ENCODE measurements at regions not wholly inside any gene's neighbourhood (a gene's known extent, or its start where the extent isn't known, plus 50 kb on each side); places are given as distances from the start of the nearest gene placed in this dataset.
"Not testable (repeated sequence)": the region's sequence is repeated elsewhere in the genome, so short reads cannot be mapped to it uniquely, and the experiment has no call there.

DNA sequence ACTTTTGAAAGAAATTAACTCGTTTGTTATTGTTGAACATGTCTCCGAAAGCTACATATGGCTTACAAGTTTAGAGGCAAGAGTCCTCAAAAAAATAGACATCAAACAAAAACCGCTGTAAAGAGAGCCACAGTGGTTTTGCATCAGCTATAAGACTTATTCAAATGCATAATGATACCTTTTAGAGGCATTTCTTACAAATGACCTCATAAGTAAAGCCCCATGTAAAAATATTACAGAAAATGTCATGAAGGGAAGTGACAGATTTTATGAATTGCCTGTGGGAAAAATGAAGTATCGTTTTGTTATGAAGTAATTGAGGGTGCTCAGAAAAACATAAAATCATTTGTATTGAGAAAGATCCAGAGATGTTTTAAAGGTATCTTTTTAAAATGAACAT lies 598.0 kb downstream of the NXPH1 start:
- Histone ChIP-seq H2AFZ (no peak overlapping the region), H3K27ac (no peak overlapping the region), H3K4me3 (ENCODE audit: low read depth, low read length) (no peak overlapping the region), H3K4me2 (ENCODE audit: low read length) (no peak overlapping the region), H3K4me1 (no peaks in the 10 kb centered on the region), H3K36me3 (ENCODE audit: control insufficient read depth, insufficient read depth, low read length) (no peaks in the 10 kb centered on the region), H3K9ac (no peak overlapping the region), H3K27me3 (ENCODE audit: control insufficient read depth, insufficient read depth, low read length) (no peaks in the 10 kb centered on the region), H3K79me2 (no peaks in the 10 kb centered on the region), H3K9me3 (ENCODE audit: control insufficient read depth, low read length) (no peaks in the 10 kb centered on the region)
- no peak for TF ChIP-seq CTCF (IDR thresholded peaks at IDR 0.05)

DNA sequence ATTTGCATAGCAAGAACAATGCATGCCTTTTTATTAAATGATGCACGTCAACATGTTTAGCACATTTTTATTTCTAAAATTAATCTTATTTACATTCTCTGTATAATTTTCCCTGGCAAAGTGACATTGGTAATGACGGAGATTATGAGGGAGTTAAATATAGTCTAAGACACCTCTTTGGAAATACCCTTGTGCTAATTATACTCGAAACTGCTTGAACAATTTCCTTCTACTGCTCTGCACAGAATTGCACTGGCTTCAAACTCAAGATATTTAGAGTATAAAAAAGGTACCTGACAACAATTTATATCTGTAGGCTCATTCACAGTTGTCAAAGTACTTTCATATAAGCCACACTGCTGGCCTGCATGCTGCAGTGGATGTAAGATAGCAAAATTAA lies 602.7 kb downstream of the NXPH1 start:
- Histone ChIP-seq H3K9me3 (ENCODE audit: control insufficient read depth, low read length) (no peaks in the 10 kb centered on the region), H3K9ac (no peak overlapping the region), H2AFZ (no peak overlapping the region), H3K27ac (no peak overlapping the region), H3K79me2 (no peaks in the 10 kb centered on the region), H3K27me3 (ENCODE audit: control insufficient read depth, insufficient read depth, low read length) (no peaks in the 10 kb centered on the region), H3K4me1 (no peaks in the 10 kb centered on the region), H3K4me3 (ENCODE audit: low read depth, low read length) (no peak overlapping the region), H3K36me3 (ENCODE audit: control insufficient read depth, insufficient read depth, low read length) (no peaks in the 10 kb centered on the region), H3K4me2 (ENCODE audit: low read length) (no peak overlapping the region)
- no peak for TF ChIP-seq CTCF (IDR thresholded peaks at IDR 0.05)

DNA sequence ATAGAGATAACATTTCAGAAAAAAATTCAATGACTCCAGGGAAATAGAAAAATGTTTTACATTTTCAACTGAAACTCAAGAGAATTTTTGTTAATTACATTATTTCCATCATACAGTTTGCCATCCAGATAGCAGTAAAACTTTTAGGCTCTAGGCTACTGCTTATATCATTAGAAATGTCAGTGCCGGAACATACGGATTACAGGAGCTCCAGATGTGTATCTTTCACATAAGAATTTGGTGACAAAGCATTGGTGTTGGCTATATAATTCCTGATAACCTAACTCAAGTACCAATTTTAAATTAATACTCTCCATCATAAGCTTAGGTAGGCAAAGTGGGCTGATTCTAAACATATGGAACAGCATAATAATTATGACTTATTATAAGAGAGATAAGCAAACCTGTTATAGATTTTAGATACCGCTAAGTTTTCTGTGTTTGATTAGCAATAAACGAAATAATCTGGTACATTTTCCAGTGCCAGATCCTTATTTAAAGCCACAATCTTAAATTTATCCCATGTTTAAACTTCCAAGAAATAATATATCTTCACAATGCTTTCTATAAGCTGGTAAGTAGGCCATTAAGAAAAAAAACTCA lies 637.9 kb downstream of the NXPH1 start:
- H3K9ac ChIP-seq: no peak overlapping the region
- no peaks in the 10 kb centered on the region for H3K4me1 ChIP-seq
- no peak overlapping the region for H3K4me2 ChIP-seq (ENCODE audit: low read length)
- H3K4me3 ChIP-seq (ENCODE audit: low read depth, low read length): no peak overlapping the region
- H3K79me2 ChIP-seq: no peaks in the 10 kb centered on the region
- no peak overlapping the region for H2AFZ ChIP-seq
- no peaks in the 10 kb centered on the region for H3K27me3 ChIP-seq (ENCODE audit: control insufficient read depth, insufficient read depth, low read length)
- H3K9me3 ChIP-seq (ENCODE audit: control insufficient read depth, low read length): no peaks in the 10 kb centered on the region
- no peak for TF ChIP-seq CTCF (IDR thresholded peaks at IDR 0.05)
- no peaks in the 10 kb centered on the region for H3K36me3 ChIP-seq (ENCODE audit: control insufficient read depth, insufficient read depth, low read length)
- H3K27ac ChIP-seq: no peak overlapping the region

DNA sequence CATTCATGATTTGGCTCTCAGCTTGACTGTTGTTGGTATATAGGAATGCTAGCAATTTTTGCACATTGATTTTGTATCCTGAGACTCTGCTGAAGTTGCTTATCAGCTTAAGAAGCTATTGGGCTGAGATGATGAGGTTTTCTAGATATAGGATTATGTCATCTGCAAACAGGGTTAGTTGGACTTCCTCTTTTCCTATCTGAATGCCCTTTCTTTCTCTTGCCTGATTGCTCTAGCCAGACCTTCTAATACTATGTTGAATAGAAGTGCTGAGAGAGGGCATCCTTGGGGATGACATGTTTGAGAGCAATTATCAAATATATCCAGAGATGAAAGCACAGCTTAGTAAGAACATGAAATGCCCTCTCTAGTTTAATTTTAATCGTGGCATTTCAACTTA lies 642.4 kb downstream of the NXPH1 start:
- not testable (repeated sequence) for H3K36me3 ChIP-seq (ENCODE audit: control insufficient read depth, insufficient read depth, low read length); H3K27me3 ChIP-seq (ENCODE audit: control insufficient read depth, insufficient read depth, low read length); H2AFZ ChIP-seq

GRCh38 chr7:9082203-9082602 lies 648.8 kb downstream of the NXPH1 start:
- Histone ChIP-seq H3K4me2 (ENCODE audit: low read length) (no peak overlapping the region), H2AFZ (no peak overlapping the region), H3K9me3 (ENCODE audit: control insufficient read depth, low read length) (no peaks in the 10 kb centered on the region), H3K27ac (no peak overlapping the region), H3K36me3 (ENCODE audit: control insufficient read depth, insufficient read depth, low read length) (no peaks in the 10 kb centered on the region), H3K27me3 (ENCODE audit: control insufficient read depth, insufficient read depth, low read length) (no peaks in the 10 kb centered on the region), H3K79me2 (no peaks in the 10 kb centered on the region), H3K9ac (no peak overlapping the region), H3K4me1 (no peaks in the 10 kb centered on the region), H3K4me3 (ENCODE audit: low read depth, low read length) (no peak overlapping the region)
- no peak for TF ChIP-seq CTCF (IDR thresholded peaks at IDR 0.05)

More for the DNA sequence above, 642.4 kb downstream of the NXPH1 start:
- H3K9me3 ChIP-seq (ENCODE audit: control insufficient read depth, low read length); H3K4me2 ChIP-seq (ENCODE audit: low read length); H3K79me2 ChIP-seq; H3K4me1 ChIP-seq; H3K27ac ChIP-seq; H3K4me3 ChIP-seq (ENCODE audit: low read depth, low read length); H3K9ac ChIP-seq: not testable (repeated sequence)

Data from parathyroid adenoma (tissue), 2 donors.